H1 (cell line): ENCODE measurements at regions not wholly inside any gene's neighbourhood (a gene's known extent, or its start where the extent isn't known, plus 50 kb on each side); places are given as distances from the start of the nearest gene placed in this dataset.

ENCODE experiments used
- HDAC2 ChIP-seq, 2 experiments: fragments of 300-600 bp in 1 of 2; sonication (generic) in 1 of 2; IDR thresholded peaks; 2 replicates each; pipeline ENCODE4 v1.6.1; 2011 to 2012; ENCODE audit warnings: low read depth in 2 of 2, low read length in 2 of 2, mild to moderate bottlenecking in 2 of 2, moderate library complexity in 2 of 2, borderline replicate concordance in 1 of 2, inconsistent platforms in 1 of 2
- NANOG ChIP-seq: IDR thresholded peaks from 2 replicates; pipeline ENCODE4 v1.6.1; 2011; ENCODE audit warnings: low read length, low read depth, mild to moderate bottlenecking, inconsistent platforms; ENCODE audit not compliant: insufficient read depth, poor library complexity, severe bottlenecking
- POLR2A ChIP-seq, 2 experiments: IDR thresholded peaks; 1 replicate in 1 of 2; 2 replicates in 1 of 2; pipeline ENCODE4 v1.6.1; 2011; ENCODE audit warnings: low read depth in 2 of 2, low read length in 2 of 2, mild to moderate bottlenecking in 2 of 2; ENCODE audit errors: control extremely low read depth in 1 of 2
- POU5F1 ChIP-seq: IDR thresholded peaks from 2 replicates; pipeline ENCODE4 v1.6.1; 2011; ENCODE audit warnings: low read depth, mild to moderate bottlenecking, low read length, moderate library complexity
- SRF ChIP-seq: IDR thresholded peaks from 2 replicates; pipeline ENCODE4 v1.6.1; 2011; ENCODE audit warnings: mild to moderate bottlenecking, low read depth, low read length, moderate library complexity
- SUZ12 ChIP-seq: fragments of 200-600 bp; sonication (generic); IDR thresholded peaks from 2 replicates; pipeline ENCODE4 v1.6.1; 2012; ENCODE audit warnings: mild to moderate bottlenecking, inconsistent platforms, low read length, moderate library complexity, mixed read lengths
- TAF1 ChIP-seq: IDR thresholded peaks from 2 replicates; pipeline ENCODE4 v1.6.1; 2011; ENCODE audit warnings: mild to moderate bottlenecking, low read depth, low read length
- TF ChIP-seq, protein P1 (sequence below): IDR thresholded peaks from 2 replicates; pipeline ENCODE4 v1.6.1; 2011; ENCODE audit warnings: low read depth, mild to moderate bottlenecking, low read length; ENCODE audit not compliant: insufficient read depth
- TF ChIP-seq, protein P2 (sequence below), 3 experiments: IDR thresholded peaks; 1 replicate in 2 of 3; 2 replicates in 1 of 3; pipeline versions ENCODE4 v1.5.1 to v1.6.1; 2011; ENCODE audit warnings: low read length in 3 of 3, mild to moderate bottlenecking in 3 of 3, inconsistent platforms in 2 of 3, low read depth in 1 of 3, moderate library complexity in 1 of 3; ENCODE audit not compliant: insufficient read depth in 1 of 3; ENCODE audit errors: control extremely low read depth in 1 of 3

DNA sequence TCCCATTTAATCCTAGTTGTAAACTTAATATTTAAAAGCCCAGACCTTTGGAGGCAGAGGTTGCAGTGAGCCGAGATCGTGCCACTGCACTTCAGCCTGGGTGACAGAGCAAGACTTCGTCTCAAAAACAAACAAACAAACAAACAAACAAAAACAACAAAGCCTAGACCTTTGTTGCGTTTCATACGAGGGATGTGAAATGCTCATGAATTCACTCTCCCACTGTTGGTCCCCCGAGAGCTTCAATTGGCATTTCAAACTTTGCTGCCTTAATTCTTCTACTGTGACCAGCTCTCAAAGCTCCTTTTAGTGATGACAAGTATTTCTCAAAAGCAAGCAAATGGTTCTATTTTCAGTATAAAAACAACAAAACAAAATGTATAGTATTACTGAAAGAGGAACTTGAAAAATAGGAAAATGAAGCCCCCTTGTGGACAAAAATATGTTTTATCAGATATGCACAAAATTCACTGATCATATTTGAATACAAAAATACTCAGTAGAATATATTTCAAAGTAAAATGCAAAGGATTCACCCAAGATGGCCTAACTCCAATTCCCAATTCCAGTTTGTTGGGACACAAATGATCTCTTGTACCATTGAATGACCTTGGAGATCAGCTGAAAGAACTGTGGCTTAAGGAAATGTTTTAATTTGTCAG is 140.4 kb downstream of the ESM1 start:
- TF ChIP-seq NANOG (no peak), HDAC2 (IDR thresholded peaks at IDR 0.05; ENCODE audit: borderline replicate concordance in 1 of 2, low read depth in 2 of 2, low read length in 2 of 2) (no peak), SRF (no peak), POLR2A (IDR thresholded peaks at IDR 0.05; ENCODE audit: control extremely low read depth in 1 of 2, low read depth in 2 of 2, low read length in 2 of 2) (no peak), POU5F1 (no peak), SUZ12 (no peak), TAF1 (no peak)
- TF ChIP-seq, protein P1, sequence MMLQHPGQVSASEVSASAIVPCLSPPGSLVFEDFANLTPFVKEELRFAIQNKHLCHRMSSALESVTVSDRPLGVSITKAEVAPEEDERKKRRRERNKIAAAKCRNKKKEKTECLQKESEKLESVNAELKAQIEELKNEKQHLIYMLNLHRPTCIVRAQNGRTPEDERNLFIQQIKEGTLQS: no peak
- TF ChIP-seq, protein P2, sequence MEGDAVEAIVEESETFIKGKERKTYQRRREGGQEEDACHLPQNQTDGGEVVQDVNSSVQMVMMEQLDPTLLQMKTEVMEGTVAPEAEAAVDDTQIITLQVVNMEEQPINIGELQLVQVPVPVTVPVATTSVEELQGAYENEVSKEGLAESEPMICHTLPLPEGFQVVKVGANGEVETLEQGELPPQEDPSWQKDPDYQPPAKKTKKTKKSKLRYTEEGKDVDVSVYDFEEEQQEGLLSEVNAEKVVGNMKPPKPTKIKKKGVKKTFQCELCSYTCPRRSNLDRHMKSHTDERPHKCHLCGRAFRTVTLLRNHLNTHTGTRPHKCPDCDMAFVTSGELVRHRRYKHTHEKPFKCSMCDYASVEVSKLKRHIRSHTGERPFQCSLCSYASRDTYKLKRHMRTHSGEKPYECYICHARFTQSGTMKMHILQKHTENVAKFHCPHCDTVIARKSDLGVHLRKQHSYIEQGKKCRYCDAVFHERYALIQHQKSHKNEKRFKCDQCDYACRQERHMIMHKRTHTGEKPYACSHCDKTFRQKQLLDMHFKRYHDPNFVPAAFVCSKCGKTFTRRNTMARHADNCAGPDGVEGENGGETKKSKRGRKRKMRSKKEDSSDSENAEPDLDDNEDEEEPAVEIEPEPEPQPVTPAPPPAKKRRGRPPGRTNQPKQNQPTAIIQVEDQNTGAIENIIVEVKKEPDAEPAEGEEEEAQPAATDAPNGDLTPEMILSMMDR (IDR thresholded peaks at IDR 0.05; ENCODE audit: control extremely low read depth in 1 of 3, insufficient read depth in 1 of 3, low read depth in 1 of 3, low read length in 3 of 3): no peak; a peak in 1 of 4 replicates
